Astrocyte of the cerebellum (primary cell): ENCODE measurements at regions not wholly inside any gene's neighbourhood (a gene's known extent, or its start where the extent isn't known, plus 50 kb on each side); places are given as distances from the start of the nearest gene placed in this dataset.

Experiments
- DNase-seq: peaks from one replicate; pipeline ENCODE4 v3.0.0-alpha.2; 2011; ENCODE audit warnings: low read depth
- H3K4me3 ChIP-seq: 2 replicates; pipeline ENCODE4 v1.5.1; 2011; ENCODE audit warnings: mild to moderate bottlenecking, low read depth, low read length, moderate library complexity
- in situ Hi-C: cut with HindIII; loops from 2 replicates; pipeline ENCODE4 v1.10.0; 2017; ENCODE audit warnings: low sequenced_read_pairs
- TF ChIP-seq, protein P1 (sequence below): IDR thresholded peaks from 2 replicates; pipeline ENCODE4 v1.5.1; 2012; ENCODE audit warnings: low read length, low read depth, moderate library complexity, mild to moderate bottlenecking; ENCODE audit errors: missing control alignments

DNA sequence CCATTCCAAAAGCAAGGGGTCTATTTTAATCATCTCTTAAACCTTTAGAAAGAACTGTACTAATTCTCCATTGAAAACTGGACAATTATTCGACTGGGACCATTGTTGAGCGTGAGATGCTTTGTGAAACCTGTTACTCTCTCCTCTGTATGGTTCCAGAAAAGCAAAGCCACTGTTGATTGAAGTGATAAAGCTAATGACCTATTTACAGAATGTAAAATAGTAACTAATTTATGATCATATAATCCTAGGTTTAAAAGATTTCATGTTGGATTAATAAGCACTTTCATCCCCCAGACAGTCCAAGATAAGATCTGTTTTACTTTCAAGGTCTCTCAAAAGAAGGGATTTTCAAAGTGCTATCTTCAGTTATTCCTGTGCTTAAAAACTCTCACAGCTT lies 614.5 kb downstream of the TMA16 start:
- in situ Hi-C loops = no loop called here
- no peak for DNase-seq
- H3K4me3 ChIP-seq = no peak overlapping the region
- TF ChIP-seq, protein P1, sequence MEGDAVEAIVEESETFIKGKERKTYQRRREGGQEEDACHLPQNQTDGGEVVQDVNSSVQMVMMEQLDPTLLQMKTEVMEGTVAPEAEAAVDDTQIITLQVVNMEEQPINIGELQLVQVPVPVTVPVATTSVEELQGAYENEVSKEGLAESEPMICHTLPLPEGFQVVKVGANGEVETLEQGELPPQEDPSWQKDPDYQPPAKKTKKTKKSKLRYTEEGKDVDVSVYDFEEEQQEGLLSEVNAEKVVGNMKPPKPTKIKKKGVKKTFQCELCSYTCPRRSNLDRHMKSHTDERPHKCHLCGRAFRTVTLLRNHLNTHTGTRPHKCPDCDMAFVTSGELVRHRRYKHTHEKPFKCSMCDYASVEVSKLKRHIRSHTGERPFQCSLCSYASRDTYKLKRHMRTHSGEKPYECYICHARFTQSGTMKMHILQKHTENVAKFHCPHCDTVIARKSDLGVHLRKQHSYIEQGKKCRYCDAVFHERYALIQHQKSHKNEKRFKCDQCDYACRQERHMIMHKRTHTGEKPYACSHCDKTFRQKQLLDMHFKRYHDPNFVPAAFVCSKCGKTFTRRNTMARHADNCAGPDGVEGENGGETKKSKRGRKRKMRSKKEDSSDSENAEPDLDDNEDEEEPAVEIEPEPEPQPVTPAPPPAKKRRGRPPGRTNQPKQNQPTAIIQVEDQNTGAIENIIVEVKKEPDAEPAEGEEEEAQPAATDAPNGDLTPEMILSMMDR = no peak

DNA sequence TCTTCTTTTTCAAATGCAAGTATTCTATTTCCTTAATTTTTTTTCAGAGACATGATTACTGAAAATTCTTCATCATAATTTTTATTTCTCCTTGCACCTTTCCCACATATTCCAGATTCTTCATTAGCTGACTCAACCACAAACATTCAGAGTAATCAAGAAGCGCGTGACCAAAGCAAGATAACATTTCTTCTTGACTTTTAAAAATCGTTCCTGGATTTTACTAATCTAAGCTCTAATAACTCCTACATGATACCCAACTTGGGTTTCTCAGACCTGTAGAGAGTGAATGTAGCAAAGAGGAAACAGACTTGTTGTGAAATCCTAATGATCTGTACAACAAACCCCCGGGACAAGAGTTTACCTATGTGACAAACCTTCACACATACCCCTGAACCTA lies 615.0 kb downstream of the TMA16 start:
- TF ChIP-seq, protein P1 = no peak
- in situ Hi-C loops = no loop called here
- DNase-seq = no peak
- H3K4me3 ChIP-seq = no peak overlapping the region

DNA sequence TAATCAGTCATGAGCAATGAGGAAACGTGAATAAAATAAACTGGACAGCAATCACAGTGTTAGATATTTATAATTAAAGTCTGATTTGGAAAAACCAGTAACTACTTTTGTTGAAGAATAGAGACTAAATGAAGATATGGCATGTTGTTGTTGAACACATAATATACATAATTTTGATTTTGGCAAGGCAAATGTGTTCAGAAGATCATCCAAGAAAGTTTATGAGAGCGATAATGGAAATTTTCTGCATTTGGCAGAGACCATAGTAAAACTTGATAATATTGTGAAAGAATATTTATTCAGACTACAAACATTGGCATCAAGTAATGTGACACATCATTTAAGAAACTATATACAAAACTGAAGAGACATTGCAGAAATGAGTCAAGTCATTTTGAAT lies 620.7 kb downstream of the TMA16 start:
- TF ChIP-seq, protein P1 = no peak
- no peak overlapping the region for H3K4me3 ChIP-seq
- no peak for DNase-seq
- in situ Hi-C loops = no loop called here

DNA sequence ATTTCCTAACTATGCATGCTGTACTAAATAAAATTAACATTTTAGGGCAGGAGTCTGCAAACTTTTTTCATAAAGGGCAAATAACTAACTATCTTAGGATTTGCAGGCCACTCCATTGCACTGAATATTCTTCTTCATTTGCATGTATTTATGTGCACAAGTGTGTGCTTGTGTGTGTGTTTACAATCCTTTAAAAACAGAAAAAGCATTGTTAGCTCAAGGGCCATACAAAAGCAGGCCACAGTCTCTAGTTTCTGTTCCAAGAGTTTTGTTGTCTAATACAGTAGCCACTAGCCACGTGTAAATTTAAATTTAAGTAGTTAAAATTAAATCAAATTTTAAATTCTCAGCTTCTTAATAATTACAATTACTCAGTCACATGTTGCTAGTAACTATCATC lies 621.8 kb downstream of the TMA16 start:
- in situ Hi-C loops = no loop called here
- H3K4me3 ChIP-seq = no peak overlapping the region
- DNase-seq = no peak
- TF ChIP-seq, protein P1 = no peak

- TF ChIP-seq, protein P1 = no peak
- H3K4me3 ChIP-seq = no peak overlapping the region
- in situ Hi-C loops = loop anchor here (10.0 kb wide), 1 partner anchor 60 kb away; no protein-coding TSS in a partner anchor
- no peak for DNase-seq
Observed at GRCh38 chr4:164134388-164134787, 619.5 kb upstream of the SMIM31 start.

DNA sequence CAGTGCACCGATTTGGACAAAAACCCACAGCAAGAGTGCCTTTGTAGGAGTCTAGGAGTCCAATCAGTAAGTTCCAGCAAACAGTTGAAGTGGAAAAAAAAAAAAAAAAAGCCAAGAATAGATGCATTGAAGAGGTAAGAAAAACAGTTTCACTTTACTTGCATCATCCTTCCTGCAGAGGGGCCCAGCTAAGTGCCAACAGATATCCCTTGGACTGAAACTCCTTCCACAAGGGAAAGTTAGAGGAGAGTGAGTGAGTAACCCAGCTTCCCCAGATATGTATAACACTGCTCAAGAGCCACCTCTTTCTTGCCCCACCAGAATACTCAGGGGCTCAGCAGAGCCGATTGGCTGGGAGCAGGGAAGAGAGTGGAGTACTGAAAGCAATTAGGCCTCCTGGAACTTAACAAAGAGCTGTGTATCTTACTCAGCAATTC lies 617.7 kb upstream of the SMIM31 start:
- peak; percentile 46 for DNase-seq
- TF ChIP-seq, protein P1 = no peak
- in situ Hi-C loops = loop anchor here (10.0 kb wide), 1 partner anchor 61 kb away; no protein-coding TSS in a partner anchor
- no peak overlapping the region for H3K4me3 ChIP-seq
